Lower leg skin (tissue), 3 donors: ENCODE measurements at regions not wholly inside any gene's neighbourhood (a gene's known extent, or its start where the extent isn't known, plus 50 kb on each side); places are given as distances from the start of the nearest gene placed in this dataset.

Experiments used
- CTCF ChIP-seq, 3 donors: fragments of 450-650 bp; IDR thresholded peaks; one replicate each; pipeline ENCODE4 v1.5.1; 2016; ENCODE audit warnings: antibody characterized with exemption in 3 of 3, mild to moderate bottlenecking in 3 of 3, moderate library complexity in 2 of 3
- POLR2A ChIP-seq, 2 donors: fragments of 450-650 bp; IDR thresholded peaks; one replicate each; pipeline ENCODE4 v1.6.1; 2016 to 2017; ENCODE audit warnings: antibody characterized with exemption in 2 of 2, mild to moderate bottlenecking in 1 of 2, moderate library complexity in 1 of 2

DNA sequence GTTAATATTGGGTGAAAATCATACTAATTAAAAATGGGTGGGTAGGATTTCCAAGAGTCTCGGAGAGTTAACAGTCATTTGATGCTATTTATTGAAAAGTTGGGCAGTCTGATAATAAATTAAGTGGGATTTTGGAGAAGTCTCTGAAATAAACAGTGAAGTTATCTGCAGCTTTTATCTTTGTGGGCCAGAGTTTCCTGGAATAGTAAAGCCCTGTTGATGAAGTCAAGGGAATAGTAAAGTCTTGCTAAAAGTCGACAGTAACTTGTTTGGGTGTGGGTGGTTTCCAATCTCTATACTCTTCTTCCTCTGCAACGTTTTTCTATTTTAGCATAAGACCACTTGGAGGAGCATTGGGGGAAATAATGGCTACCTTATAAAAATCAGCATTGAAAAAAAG, 493.6 kb downstream of the EPM2A start:
- TF ChIP-seq CTCF (IDR thresholded peaks at IDR 0.05) (no peak), POLR2A (IDR thresholded peaks at IDR 0.05) (no peak)
